GM12878 (cell line): ENCODE measurements at regions not wholly inside any gene's neighbourhood (a gene's known extent, or its start where the extent isn't known, plus 50 kb on each side); places are given as distances from the start of the nearest gene placed in this dataset.

Source experiments
- EP300 ChIP-seq, 2 experiments: fragments of 150-350 bp in 1 of 2; IDR thresholded peaks; 2 replicates each; pipeline ENCODE4 v1.6.1; 2011 to 2012; ENCODE audit warnings: low read depth in 2 of 2, low read length in 2 of 2, borderline replicate concordance in 1 of 2, improper control_type of control experiment in 1 of 2, inconsistent platforms in 1 of 2; ENCODE audit not compliant: control insufficient read depth in 1 of 2
- POLR2AphosphoS5 ChIP-seq: IDR thresholded peaks from 2 replicates; pipeline ENCODE4 v1.6.1; 2011; ENCODE audit warnings: mild to moderate bottlenecking, low read length, inconsistent platforms
- SMC3 ChIP-seq: IDR thresholded peaks from 2 replicates; pipeline ENCODE4 v1.6.1; 2011; ENCODE audit warnings: low read length, improper control_type of control experiment, borderline replicate concordance
- TF ChIP-seq, protein P1 (sequence below), 3 experiments: IDR thresholded peaks in 2 of 3; conservative IDR thresholded peaks in 1 of 3; 2 replicates each; pipeline ENCODE4 v1.5.1; 2011; ENCODE audit warnings: low read depth in 3 of 3, low read length in 3 of 3, mild to moderate bottlenecking in 3 of 3, control low read depth in 2 of 3, moderate library complexity in 2 of 3, inconsistent platforms in 1 of 3, mixed read lengths in 1 of 3; ENCODE audit not compliant: control insufficient read depth in 2 of 3, insufficient read depth in 1 of 3; ENCODE audit errors: extremely low read depth in 1 of 3

DNA sequence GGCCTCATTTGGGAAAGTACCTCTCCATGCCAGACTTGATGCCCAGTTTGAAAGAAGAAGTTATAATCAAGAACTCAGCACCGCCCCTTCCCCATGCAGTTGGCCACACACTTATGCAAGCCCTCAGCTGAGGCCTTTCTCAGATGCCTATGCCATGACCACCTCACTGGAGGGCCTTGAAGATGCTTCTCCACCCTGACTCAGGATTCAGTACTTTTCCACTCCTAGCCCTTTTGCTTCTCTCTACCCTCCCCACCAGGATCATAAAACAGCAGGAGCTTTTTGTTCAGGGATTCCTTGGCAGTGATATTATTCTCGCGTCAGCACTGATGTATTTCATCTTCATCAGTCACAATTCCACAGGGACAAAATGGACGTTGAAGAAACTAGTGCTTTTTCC is 313.5 kb downstream of the PYDC2 start:
- no peak for TF ChIP-seq POLR2AphosphoS5
- no peak for TF ChIP-seq EP300 (IDR thresholded peaks at IDR 0.05; ENCODE audit: borderline replicate concordance in 1 of 2, control insufficient read depth in 1 of 2, low read depth in 2 of 2, low read length in 2 of 2)
- no peak for TF ChIP-seq SMC3
- TF ChIP-seq, protein P1, sequence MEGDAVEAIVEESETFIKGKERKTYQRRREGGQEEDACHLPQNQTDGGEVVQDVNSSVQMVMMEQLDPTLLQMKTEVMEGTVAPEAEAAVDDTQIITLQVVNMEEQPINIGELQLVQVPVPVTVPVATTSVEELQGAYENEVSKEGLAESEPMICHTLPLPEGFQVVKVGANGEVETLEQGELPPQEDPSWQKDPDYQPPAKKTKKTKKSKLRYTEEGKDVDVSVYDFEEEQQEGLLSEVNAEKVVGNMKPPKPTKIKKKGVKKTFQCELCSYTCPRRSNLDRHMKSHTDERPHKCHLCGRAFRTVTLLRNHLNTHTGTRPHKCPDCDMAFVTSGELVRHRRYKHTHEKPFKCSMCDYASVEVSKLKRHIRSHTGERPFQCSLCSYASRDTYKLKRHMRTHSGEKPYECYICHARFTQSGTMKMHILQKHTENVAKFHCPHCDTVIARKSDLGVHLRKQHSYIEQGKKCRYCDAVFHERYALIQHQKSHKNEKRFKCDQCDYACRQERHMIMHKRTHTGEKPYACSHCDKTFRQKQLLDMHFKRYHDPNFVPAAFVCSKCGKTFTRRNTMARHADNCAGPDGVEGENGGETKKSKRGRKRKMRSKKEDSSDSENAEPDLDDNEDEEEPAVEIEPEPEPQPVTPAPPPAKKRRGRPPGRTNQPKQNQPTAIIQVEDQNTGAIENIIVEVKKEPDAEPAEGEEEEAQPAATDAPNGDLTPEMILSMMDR (IDR thresholded peaks at IDR 0.05 in 2 of 3, conservative IDR thresholded peaks at IDR 0.05 in 1 of 3; ENCODE audit: control insufficient read depth in 2 of 3, extremely low read depth in 1 of 3, insufficient read depth in 1 of 3, low read depth in 3 of 3, low read length in 3 of 3): no peak
